Stomach smooth muscle (tissue), 2 donors: ENCODE measurements at regions not wholly inside any gene's neighbourhood (a gene's known extent, or its start where the extent isn't known, plus 50 kb on each side); places are given as distances from the start of the nearest gene placed in this dataset.
"Not testable (repeated sequence)": the region's sequence is repeated elsewhere in the genome, so short reads cannot be mapped to it uniquely, and the experiment has no call there.

ENCODE experiments used
- H3K27ac ChIP-seq: one replicate; pipeline ENCODE4 v1.7.0; 2013; ENCODE audit warnings: mild to moderate bottlenecking, low read length, inconsistent platforms
- H3K27me3 ChIP-seq, 2 donors: one replicate each; pipeline ENCODE4 v1.7.0; 2013; ENCODE audit warnings: low read length in 2 of 2; ENCODE audit not compliant: insufficient read depth in 2 of 2, control insufficient read depth in 1 of 2
- H3K36me3 ChIP-seq, 2 donors: one replicate each; pipeline ENCODE4 v1.7.0; 2013; ENCODE audit warnings: low read length in 2 of 2; ENCODE audit not compliant: control insufficient read depth in 2 of 2, insufficient read depth in 2 of 2
- H3K4me1 ChIP-seq: one replicate; pipeline ENCODE4 v1.7.0; 2013; ENCODE audit warnings: low read length; ENCODE audit not compliant: control insufficient read depth, insufficient read depth
- H3K4me3 ChIP-seq, 2 donors: one replicate each; pipeline ENCODE4 v1.7.0; 2013; ENCODE audit warnings: low read length in 2 of 2
- H3K9ac ChIP-seq, 2 donors: one replicate each; pipeline ENCODE4 v1.7.0; 2013; ENCODE audit warnings: low read length in 2 of 2, mild to moderate bottlenecking in 1 of 2
- H3K9me3 ChIP-seq, 2 donors: one replicate each; pipeline ENCODE4 v1.7.0; 2013; ENCODE audit warnings: low read length in 2 of 2; ENCODE audit not compliant: control insufficient read depth in 2 of 2
- donor health status: healthy.
- donor health status: Pancreatic carcinoma.

DNA sequence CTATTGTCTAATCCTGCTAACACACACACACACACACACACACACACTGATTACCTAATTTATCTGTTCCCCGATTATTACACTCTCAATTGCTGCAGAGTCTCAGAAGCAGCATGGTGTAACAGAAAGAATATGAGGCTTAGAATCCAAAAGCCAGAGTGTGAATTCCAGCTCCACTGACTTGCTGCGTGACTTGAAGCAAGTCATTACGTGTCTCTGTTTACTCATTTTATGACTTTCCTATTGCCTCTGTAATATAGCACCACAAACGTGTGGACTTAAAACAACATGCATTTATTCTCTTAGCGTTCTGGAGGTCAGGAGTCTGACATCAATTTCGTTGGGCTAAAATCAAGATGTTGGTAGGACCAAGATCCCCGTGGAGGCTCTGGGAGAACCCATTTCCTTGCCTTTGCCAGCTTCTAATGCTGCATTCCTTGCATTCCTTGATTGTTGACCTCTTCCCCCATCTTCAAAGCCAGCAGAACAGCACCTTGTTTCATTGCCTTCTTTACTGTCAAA is 55.9 kb upstream of the ATP5PO start:
- Histone ChIP-seq H3K27ac (no peak overlapping the region), H3K36me3 (no peaks in the 10 kb centered on the region), H3K4me1 (peaks cover 3% of the 10 kb centered on the region), H3K27me3 (no peaks in the 10 kb centered on the region), H3K9me3 (no peaks in the 10 kb centered on the region), H3K4me3 (no peak overlapping the region), H3K9ac (no peak overlapping the region)

- Histone ChIP-seq H3K27ac (no peak overlapping the region), H3K4me1 (no peaks in the 10 kb centered on the region), H3K9ac (no peak overlapping the region), H3K36me3 (no peaks in the 10 kb centered on the region), H3K9me3 (no peaks in the 10 kb centered on the region), H3K4me3 (no peak overlapping the region), H3K27me3 (no peaks in the 10 kb centered on the region)
These were observed 54.0 kb upstream of the ATP5PO start for GRCh38 chr21:33969581-33969980.

DNA sequence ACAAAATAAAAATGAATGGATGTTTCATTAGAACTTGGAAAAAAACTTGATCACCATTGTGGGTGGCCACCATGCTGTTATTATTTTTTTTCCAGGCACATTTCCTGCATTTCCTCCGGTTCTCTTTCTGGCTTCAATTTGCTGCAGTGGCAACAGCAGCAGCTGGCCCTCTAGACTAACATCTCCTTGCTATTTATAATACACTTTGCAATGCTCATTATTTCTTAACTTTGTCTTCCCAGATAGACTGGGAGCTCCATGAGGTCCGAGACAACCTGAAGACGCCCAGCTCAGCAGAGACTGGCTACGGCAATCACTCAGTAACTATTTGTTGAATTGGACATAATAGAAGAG is 53.4 kb upstream of the ATP5PO start:
- H3K4me3 ChIP-seq: no peak overlapping the region
- no peak overlapping the region for H3K27ac ChIP-seq

DNA sequence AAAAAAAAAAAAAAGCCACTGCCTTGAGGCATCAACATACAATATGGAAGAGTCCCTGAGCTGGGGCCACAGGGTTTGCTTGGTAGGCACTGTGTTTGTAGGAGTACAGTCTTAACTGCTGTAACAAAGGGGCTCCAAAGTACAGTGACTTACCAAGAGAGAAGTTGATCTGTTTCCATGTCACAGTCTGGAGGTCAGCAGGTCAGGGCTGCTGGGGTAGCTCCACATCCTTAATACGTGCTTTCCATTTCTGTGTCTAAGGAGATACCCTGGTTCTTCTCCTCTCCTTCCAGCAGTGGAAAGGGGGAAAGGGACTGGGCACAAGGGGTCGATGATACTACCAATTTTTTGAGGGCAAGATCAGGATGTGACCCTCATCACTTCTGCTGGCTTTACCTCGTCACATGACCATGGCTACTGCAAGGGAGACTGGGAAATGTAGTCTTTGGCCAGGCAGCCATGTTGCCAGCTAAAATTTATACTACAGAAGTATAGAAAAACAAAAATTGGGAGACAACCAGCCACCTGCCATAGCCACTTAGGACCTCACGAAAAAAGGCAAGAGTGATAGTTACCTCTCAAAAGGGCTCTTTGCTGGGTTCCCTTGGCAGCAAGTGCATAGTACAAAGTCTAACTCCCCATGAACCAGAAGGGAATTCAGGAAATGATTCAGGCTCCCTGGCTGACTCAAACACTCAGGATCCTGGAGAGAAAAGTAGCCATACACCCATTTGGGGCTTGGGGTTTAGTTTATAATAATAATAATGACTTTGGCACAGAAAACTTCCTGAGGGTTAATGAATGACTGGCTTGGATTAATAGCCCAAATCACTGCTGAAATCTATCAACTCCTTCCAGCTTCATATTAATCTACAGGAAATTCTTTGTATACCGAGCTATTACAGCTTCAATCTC is 52.7 kb upstream of the ATP5PO start:
- no peaks in the 10 kb centered on the region for H3K4me1 ChIP-seq
- no peaks in the 10 kb centered on the region for H3K9me3 ChIP-seq
- H3K9ac ChIP-seq: no peak overlapping the region
- no peak overlapping the region for H3K27ac ChIP-seq
- no peaks in the 10 kb centered on the region for H3K27me3 ChIP-seq
- no peaks in the 10 kb centered on the region for H3K36me3 ChIP-seq
- H3K4me3 ChIP-seq: no peak overlapping the region

More for the DNA sequence above, 53.4 kb upstream of the ATP5PO start:
- Histone ChIP-seq H3K9me3 (no peaks in the 10 kb centered on the region), H3K4me1 (no peaks in the 10 kb centered on the region), H3K36me3 (no peaks in the 10 kb centered on the region), H3K27me3 (no peaks in the 10 kb centered on the region), H3K9ac (no peak overlapping the region)

DNA sequence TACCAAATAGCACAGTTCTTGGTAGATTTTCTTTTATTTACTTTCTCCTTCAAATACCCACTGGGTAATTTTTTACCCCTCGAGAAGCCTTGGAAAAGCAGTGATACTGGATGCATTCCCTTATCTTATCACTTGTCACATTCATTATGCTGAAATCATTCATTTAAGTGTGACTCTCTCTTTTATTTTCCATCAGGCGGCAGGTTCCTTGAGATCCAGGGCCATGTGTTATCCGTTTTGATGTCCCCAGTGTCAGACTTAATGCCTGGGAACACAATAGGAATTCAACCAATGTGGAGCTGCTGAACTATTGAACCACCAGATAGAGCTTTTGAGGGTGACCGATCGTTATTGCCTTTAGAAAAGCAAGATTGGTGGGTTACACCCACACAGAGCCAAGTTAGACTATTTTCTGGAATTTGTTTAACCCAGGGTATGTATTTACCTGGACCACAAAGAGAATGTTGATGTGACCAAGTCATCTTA is 51.5 kb upstream of the ATP5PO start:
- no peak overlapping the region for H3K9ac ChIP-seq
- no peak overlapping the region for H3K4me3 ChIP-seq
- no peaks in the 10 kb centered on the region for H3K4me1 ChIP-seq
- H3K36me3 ChIP-seq: no peaks in the 10 kb centered on the region
- H3K27ac ChIP-seq: no peak overlapping the region
- no peaks in the 10 kb centered on the region for H3K27me3 ChIP-seq
- H3K9me3 ChIP-seq: peaks cover 0 to under 1% of the 10 kb centered on the region in 2 donors

GRCh38 chr21:33966324-33966949 is 50.8 kb upstream of the ATP5PO start:
- H3K27me3 ChIP-seq: no peaks in the 10 kb centered on the region
- peaks cover 0 to 3% of the 10 kb centered on the region in 2 donors for H3K9me3 ChIP-seq
- no peak overlapping the region for H3K27ac ChIP-seq
- no peaks in the 10 kb centered on the region for H3K36me3 ChIP-seq
- no peak overlapping the region for H3K4me3 ChIP-seq
- H3K4me1 ChIP-seq: no peaks in the 10 kb centered on the region
- no peak overlapping the region for H3K9ac ChIP-seq

DNA sequence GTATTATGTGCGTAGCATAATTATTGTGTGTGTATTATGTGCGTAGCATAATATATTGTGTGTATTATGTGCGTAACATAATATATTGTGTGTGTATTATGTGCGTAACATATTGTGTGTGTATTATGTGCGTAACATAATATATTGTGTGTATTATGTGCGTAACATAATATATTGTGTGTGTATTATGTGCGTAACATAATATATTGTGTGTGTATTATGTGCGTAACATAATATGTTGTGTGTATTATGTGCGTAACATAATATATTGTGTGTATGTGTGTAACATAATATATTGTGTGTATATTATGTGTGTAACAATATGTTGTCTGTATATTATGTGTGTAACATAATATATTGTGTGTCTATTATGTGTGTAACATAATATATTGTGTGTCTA is 50.1 kb upstream of the ATP5PO start:
- not testable (repeated sequence) for H3K9me3 ChIP-seq, H3K27ac ChIP-seq, H3K36me3 ChIP-seq, H3K9ac ChIP-seq, H3K27me3 ChIP-seq, H3K4me1 ChIP-seq, H3K4me3 ChIP-seq
